SIG-M5 (cell line): ENCODE measurements at regions not wholly inside any gene's neighbourhood (a gene's known extent, or its start where the extent isn't known, plus 50 kb on each side); places are given as distances from the start of the nearest gene placed in this dataset.
"Not testable (repeated sequence)": the region's sequence is repeated elsewhere in the genome, so short reads cannot be mapped to it uniquely, and the experiment has no call there.

Source experiments
- DNase-seq: peaks from one replicate; lab custom pipeline; 2025; lab: John Stamatoyannopoulos, UW

- DNase-seq: no peak
These were observed 774.7 kb downstream of the C12orf50 start for GRCh38 chr12:87254381-87255030.

GRCh38 chr12:87253157-87253556 lies 776.0 kb downstream of the C12orf50 start:
- no peak for DNase-seq

DNA sequence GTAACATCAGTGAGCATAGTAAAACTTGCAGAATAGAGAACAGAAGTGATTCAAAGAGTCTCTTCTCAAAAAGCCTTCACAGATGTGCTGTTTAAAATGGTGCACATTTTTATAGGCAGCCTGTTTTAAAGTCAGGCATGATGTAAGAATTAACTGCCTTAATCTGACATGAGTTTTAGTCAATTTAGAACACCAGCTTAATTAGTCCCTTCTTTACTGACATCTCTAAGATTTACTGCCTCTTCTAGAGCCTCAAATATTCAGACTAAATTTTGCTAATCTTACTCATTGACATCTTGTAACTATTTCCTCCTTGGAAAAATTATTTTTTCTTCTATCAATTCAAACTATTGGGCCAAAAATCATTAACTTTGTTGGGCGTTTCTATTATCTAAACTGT lies 782.5 kb downstream of the C12orf50 start:
- DNase-seq: no peak

DNA sequence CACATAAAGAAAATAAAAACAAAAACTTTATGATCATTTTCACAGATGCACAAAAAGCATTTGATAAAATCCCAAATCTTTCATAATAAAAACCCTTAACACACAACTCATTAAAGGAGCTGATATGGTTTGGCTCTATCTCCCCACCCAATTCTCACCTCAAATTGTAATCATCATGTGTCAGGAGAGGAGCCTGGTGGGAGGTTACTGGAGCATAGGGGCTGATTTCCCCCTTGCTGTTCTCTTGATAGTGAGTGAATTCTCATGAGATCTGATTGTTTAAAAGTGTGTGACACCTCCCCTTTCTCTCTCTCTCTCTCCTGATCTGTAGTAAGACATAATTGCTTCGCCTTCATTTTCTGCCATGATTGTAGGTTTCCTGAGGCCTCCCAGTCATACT lies 790.7 kb downstream of the C12orf50 start:
- DNase-seq: no peak

DNA sequence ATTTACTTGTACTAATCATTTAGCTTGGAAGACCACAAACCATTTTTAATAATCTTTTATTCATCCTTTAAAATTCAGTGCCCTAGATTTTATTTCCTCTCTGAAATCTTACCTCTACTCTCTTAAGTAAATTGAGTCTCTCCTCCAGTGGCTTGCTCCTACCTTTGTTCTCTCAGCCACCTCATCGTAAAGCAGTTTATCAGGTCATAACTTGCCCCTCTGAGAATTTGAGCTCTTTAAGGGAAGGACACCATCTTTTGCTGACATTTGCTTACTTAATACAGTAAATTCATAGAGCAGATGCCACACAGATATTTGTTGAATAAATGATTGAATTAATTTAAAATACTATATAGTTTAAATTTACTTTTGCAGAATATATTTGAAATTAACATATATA lies 794.3 kb downstream of the C12orf50 start:
- no peak for DNase-seq

DNA sequence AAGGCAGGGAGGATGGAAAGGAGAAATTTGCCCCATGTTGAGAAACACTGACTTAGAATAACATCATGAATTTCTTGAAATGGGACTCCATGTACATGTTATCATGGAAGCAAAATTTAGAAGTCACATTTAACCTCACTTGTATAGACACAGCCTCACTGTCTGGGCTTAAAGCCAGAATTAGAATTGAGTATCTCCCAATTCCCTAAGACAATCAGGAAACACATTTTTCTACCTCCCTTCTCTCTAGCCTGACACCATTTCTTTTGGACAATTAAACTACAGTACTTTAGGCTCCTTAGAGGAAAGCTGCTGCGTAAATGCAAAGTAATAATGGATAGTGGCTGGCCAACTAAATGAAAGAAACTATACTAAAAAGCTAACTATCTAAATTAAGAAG lies 795.5 kb downstream of the C12orf50 start:
- no peak for DNase-seq

- no peak for DNase-seq
These were observed 797.4 kb downstream of the C12orf50 start for GRCh38 chr12:87231818-87232217.

DNA sequence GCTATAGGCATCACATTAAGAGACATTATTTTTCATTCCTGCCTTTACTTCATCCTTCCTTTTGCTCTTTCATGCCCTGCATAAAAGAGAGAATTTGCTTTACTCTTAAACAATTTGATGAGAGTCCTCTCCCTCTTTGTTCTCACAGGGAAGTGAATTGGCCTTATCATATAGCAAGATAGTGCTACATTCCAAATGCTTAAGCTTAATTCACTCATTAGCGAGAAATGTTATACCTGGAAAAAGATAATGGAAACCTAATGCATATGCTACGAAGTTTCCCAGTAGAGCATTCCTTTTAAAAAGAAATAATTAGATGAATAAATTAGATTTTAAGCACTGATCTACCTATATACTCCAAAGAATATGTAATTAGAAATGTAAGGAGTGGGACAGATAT lies 798.8 kb downstream of the C12orf50 start:
- DNase-seq: no peak

- DNase-seq: no peak
These were observed 802.0 kb downstream of the C12orf50 start for GRCh38 chr12:87227162-87227561.

DNA sequence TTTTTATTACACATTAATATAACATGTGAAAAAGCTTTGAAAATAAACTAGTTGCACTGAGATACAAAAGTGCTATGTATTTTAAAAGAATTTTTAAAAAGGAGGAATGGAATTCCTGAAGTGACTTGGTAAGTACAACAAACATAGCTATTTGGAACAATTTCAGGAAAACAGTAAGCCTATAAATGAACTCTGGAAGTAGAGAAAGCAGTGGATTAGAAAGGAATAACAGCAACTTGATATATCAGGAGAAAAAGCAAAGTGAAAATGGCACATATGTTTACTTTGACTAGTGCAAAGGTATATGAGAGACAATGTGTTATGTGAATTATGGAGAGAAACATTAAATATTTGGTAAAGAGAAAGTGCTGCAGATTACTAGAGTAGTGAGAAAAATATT lies 811.7 kb downstream of the C12orf50 start:
- DNase-seq: no peak

DNA sequence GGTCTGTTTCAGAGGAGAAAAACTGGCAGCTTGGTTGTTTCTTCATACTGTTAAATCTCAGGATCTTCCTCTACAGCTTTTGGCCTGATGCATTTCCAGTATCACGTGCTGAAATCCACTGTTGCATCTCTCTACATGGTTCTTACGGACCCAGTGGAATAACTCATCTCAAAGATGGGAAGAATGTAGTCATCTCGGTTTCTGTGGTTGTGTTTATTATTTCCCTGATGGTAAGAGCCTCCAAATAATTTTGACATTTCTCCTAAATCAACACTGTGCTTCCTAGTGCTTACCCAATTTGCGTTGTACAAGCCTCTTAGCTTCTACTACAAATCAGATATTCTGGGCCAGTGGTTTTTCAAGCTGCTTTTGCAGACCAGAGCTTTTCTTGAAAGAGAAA lies 812.8 kb downstream of the C12orf50 start:
- DNase-seq: no peak

DNA sequence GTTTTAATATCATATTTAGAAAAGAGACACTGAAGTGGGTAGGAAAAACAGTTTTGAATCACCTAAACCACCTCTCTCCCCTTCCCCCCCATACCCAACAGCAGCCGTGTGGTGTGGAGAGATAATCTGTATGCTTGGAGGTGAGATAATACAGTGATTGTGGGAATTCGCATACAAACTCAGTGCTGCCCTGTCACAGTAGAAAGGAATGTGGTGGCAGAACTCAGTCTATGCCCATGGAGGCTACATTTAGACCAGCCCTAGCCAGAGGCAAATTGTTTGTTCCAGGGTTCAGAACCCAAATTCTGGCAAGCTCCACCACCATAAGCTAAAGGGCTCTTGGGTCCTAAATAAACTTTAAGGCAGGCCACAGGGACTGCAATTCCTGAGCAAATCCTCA lies 827.0 kb downstream of the C12orf50 start:
- no peak for DNase-seq

DNA sequence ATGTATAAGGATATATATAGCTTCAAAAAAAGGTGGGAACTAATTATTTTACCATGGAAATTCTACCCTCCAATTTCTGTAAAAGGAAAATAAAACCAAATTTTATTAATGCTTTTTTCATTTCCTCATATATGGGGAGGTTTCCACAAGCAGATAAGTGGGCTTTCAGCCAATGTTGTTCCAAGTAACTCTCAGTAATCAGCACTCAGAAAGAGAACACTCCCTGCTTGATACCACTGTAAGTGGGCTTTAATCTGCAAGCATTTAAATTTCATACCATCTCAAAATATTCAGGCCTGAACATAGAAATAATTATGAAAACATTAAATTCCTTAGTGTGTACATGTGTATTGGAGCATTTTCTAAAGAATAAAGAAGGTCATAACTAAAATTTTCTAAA lies 827.6 kb downstream of the C12orf50 start:
- no peak for DNase-seq

GRCh38 chr12:87200289-87200979 lies 828.8 kb downstream of the C12orf50 start:
- DNase-seq: no peak

DNA sequence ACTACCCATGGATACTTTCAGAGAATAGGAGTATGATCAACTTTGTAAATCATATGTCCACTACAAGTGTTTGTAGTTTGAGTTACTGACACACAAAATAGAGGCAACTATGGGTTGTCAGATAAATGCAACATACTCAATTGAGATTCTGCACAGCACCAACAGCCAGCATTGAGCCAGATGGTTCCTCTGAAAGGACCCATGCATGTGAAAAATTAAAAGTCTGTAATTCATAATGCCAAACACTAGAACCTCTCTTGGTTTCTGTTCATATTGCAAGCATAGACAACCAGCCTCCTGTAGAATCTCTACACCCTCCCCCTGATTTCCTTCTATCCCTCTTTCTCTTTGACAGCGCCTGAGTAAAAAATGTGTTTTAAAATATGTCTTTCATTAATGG lies 831.0 kb downstream of the C12orf50 start:
- no peak for DNase-seq

GRCh38 chr12:87196321-87196720 lies 832.9 kb downstream of the C12orf50 start:
- no peak for DNase-seq

GRCh38 chr12:87194389-87194788 lies 834.8 kb downstream of the C12orf50 start:
- DNase-seq: not testable (repeated sequence)

DNA sequence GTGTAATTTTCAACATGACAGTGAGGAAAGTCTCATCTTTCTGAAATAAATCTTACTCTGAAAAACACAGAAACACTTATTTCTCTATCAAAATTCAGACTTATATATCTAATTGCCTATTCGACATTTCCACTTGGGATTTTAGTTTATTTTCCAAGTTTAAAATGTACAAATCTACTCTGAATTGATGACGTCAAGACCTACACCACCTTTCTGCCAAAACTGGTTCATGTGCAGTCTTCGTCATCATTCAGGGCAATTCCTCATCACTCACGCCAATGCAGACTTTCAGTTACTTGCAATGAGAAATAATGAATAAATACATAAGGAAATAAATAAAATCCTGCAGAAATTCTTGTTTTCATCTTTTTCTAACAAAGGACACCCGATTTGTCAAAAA lies 843.8 kb downstream of the C12orf50 start:
- no peak for DNase-seq

- no peak for DNase-seq
These were observed 846.4 kb downstream of the C12orf50 start for GRCh38 chr12:87182696-87183233.

DNA sequence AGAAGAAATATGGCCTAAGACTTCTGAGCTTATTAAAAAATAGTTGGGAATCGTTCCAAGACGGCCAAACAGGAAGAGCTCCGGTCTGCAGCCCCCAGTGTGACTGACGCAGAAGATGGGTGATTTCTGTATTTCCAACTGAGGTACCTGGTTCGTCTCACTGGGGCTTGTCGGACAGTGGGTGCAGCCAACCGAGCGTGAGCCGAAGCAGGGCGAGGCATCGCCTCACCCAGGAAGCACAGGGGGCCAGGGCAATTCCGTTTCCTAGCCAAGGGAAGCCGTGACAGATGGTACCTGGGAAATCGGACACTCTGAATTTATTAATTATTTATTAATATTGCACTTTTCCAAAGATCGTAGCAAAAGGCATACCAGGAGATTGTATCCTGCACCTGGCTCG lies 857.8 kb downstream of the C12orf50 start:
- no peak for DNase-seq

- no peak for DNase-seq
These were observed 860.2 kb downstream of the C12orf50 start for GRCh38 chr12:87169010-87169409.

GRCh38 chr12:87165733-87166375 lies 863.3 kb downstream of the C12orf50 start:
- DNase-seq: no peak

- no peak for DNase-seq
These were observed 866.1 kb downstream of the C12orf50 start for GRCh38 chr12:87163122-87163521.
